ENCODE measurements at regions not wholly inside any gene's neighbourhood (a gene's known extent, or its start where the extent isn't known, plus 50 kb on each side); places are given as distances from the start of the nearest gene placed in this dataset.

DNA sequence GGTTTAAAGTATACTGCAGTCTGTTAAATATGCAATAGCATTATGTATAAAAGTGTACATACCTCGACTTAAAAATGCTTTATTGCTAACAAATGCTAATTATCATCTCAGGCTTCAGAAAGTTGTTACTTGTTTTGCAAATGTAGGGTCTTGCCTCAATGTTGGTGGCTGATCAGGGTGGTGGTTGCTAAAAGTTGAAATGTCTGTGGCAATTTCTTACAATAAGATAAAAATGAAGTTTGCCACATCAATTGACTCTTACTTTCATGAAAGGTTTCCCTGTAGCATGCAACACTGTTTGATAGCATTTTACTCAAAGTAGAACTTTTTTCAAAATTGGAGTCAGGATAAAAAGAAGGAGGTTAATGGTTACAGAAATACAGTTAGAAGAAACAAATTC is 407.7 kb upstream of the OR4E1 start:
- TF ChIP-seq, protein P1, sequence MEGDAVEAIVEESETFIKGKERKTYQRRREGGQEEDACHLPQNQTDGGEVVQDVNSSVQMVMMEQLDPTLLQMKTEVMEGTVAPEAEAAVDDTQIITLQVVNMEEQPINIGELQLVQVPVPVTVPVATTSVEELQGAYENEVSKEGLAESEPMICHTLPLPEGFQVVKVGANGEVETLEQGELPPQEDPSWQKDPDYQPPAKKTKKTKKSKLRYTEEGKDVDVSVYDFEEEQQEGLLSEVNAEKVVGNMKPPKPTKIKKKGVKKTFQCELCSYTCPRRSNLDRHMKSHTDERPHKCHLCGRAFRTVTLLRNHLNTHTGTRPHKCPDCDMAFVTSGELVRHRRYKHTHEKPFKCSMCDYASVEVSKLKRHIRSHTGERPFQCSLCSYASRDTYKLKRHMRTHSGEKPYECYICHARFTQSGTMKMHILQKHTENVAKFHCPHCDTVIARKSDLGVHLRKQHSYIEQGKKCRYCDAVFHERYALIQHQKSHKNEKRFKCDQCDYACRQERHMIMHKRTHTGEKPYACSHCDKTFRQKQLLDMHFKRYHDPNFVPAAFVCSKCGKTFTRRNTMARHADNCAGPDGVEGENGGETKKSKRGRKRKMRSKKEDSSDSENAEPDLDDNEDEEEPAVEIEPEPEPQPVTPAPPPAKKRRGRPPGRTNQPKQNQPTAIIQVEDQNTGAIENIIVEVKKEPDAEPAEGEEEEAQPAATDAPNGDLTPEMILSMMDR (IDR thresholded peaks at IDR 0.05), result no peak
- TF ChIP-seq POLR2A (IDR thresholded peaks at IDR 0.05) (no peak), POLR2AphosphoS5 (IDR thresholded peaks at IDR 0.05; ENCODE audit: insufficient read depth in 1 of 2, low read depth in 1 of 2) (no peak)
- intact Hi-C loops (cut with DNase I), result no loop called here

DNA sequence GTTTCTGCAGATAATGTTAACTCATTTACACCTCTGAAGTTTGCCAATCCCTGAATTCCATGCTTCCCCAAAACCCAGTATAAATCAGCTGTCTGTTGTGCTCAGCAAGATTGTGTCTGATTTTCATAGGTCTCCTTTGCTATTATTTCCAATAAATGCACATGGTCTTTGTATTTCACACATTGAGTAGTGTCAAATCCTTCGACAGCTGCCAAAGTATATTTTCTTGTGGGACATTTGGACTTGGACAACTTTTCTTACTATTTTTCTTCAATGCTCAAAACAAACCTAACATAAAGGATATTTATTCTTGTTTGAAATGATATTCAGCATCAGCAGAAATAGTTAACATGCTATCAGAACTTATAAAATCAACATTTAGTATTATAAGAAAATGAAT is 406.1 kb upstream of the OR4E1 start:
- no peaks in the 10 kb centered on the region for H3K4me1 ChIP-seq
- H3K27ac ChIP-seq, result no peak overlapping the region
- TF ChIP-seq POLR2A (IDR thresholded peaks at IDR 0.05) (no peak), POLR2AphosphoS5 (IDR thresholded peaks at IDR 0.05; ENCODE audit: insufficient read depth in 1 of 2, low read depth in 1 of 2) (no peak)
- TF ChIP-seq, protein P1 (IDR thresholded peaks at IDR 0.05), result no peak
- no peaks in the 10 kb centered on the region for H3K9me3 ChIP-seq
- intact Hi-C loops (cut with DNase I), result no loop called here
- no peak overlapping the region for H3K4me3 ChIP-seq
- no peak for DNase-seq (ENCODE audit: extremely low spot score in 2 of 2)
- H3K27me3 ChIP-seq, result no peaks in the 10 kb centered on the region
- no peaks in the 10 kb centered on the region for H3K36me3 ChIP-seq

More for the DNA sequence above, 407.7 kb upstream of the OR4E1 start:
- H3K27me3 ChIP-seq, result no peaks in the 10 kb centered on the region
- H3K27ac ChIP-seq, result no peak overlapping the region
- DNase-seq (ENCODE audit: extremely low spot score in 2 of 2), result no peak
- no peaks in the 10 kb centered on the region for H3K9me3 ChIP-seq
- no peak overlapping the region for H3K4me3 ChIP-seq
- H3K4me1 ChIP-seq, result no peaks in the 10 kb centered on the region
- no peaks in the 10 kb centered on the region for H3K36me3 ChIP-seq

DNA sequence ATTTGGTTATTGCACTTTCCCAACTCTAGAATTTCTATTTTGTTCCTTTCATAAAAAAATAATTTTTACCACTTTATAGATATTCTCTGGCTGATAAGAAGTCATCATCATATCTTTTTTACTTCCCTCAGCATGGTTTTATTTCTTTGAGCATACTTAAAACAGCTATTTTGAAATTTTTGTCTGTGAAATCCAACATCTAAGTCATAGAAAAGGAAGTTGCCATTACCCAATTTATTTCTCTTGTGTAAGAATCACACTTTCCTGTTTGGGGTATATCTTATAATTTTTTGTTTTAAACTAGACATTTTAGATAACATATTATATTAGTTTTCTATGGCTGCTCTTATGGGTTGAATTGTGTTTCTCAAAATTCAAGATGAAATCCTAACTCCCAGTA is 400.2 kb upstream of the OR4E1 start:
- no peaks in the 10 kb centered on the region for H3K9me3 ChIP-seq
- no peaks in the 10 kb centered on the region for H3K36me3 ChIP-seq
- DNase-seq (ENCODE audit: extremely low spot score in 2 of 2), result no peak
- H3K27ac ChIP-seq, result no peak overlapping the region
- H3K4me1 ChIP-seq, result peaks cover 8% of the 10 kb centered on the region
- intact Hi-C loops (cut with DNase I), result no loop called here
- no peak overlapping the region for H3K4me3 ChIP-seq
- H3K27me3 ChIP-seq, result no peaks in the 10 kb centered on the region
- TF ChIP-seq, protein P1 (IDR thresholded peaks at IDR 0.05), result no peak

DNA sequence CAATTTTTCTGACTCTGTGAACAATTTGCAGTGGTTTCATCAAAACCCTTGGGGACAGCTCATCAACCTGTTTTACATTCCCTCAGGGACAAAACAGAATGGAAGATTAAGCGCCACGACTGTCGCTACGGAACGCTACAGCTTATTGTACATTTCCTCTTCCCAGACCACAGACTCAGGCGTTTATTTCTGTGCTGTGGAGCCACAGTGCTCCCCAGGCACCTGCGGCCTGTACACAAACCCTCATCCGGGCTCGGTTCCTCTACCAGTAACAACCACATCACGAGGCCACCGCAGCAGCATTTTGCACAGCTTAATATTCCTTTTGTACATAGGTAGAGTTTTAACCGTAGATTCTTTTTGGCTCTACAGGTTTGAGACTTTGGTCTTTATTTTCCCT is 397.4 kb upstream of the OR4E1 start:
- Histone ChIP-seq H3K9me3 (no peaks in the 10 kb centered on the region), H3K27me3 (no peaks in the 10 kb centered on the region), H3K27ac (no peak overlapping the region), H3K36me3 (no peaks in the 10 kb centered on the region), H3K4me1 (peaks cover 8% of the 10 kb centered on the region), H3K4me3 (no peak overlapping the region)
- TF ChIP-seq POLR2AphosphoS5 (IDR thresholded peaks at IDR 0.05; ENCODE audit: insufficient read depth in 1 of 2, low read depth in 1 of 2), result no peak
- TF ChIP-seq POLR2A (IDR thresholded peaks at IDR 0.05), result no peak
- TF ChIP-seq, protein P1 (IDR thresholded peaks at IDR 0.05), result no peak
- intact Hi-C loops (cut with DNase I), result no loop called here
- DNase-seq (ENCODE audit: extremely low spot score in 2 of 2), result no peak

DNA sequence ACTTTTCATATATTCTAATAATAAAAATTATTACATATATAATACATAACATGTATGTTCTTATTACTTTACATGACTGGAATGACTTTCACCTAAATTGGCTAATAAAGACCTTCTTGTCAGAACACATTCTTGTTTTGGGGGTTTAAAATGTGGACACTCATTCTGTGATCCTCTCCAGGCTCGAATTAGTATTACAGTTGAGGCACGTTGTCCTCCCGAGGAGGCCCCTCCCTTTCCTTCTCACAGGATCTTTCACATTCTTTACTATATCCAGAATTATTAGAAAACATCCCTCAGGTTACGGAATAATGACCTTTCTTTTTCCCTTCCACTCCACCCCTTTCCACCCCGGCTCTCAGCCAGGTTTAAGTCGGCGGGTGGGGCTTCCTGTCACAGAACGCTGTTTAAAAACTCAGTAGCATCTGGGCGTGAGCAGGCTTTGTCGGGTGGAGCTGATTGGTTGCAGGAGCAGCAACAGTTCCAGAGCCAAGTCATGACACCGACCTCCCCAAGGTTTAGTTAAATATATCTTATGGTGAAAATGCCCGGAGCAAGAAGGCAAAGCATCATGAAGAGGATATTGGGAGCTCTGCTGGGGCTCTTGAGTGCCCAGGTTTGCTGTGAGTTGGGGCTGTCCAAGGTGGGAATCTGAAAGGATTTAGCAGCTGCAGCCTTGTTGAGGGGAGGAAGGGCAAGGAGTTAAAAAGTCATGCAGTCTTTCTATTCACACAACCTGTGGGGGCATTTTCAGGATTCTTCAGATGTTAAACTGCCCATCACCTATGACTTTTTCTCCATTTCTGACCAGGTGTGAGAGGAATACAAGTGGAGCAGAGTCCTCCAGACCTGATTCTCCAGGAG is 396.7 kb upstream of the OR4E1 start:
- TF ChIP-seq POLR2A (IDR thresholded peaks at IDR 0.05) (no peak), POLR2AphosphoS5 (IDR thresholded peaks at IDR 0.05; ENCODE audit: insufficient read depth in 1 of 2, low read depth in 1 of 2) (no peak)
- TF ChIP-seq, protein P1 (IDR thresholded peaks at IDR 0.05), result no peak
- DNase-seq (ENCODE audit: extremely low spot score in 2 of 2), result no peak
- H3K9me3 ChIP-seq, result no peaks in the 10 kb centered on the region
- no peak overlapping the region for H3K4me3 ChIP-seq
- H3K4me1 ChIP-seq, result peaks cover 8% of the 10 kb centered on the region
- H3K36me3 ChIP-seq, result no peaks in the 10 kb centered on the region
- no peaks in the 10 kb centered on the region for H3K27me3 ChIP-seq
- H3K27ac ChIP-seq, result no peak overlapping the region
- intact Hi-C loops (cut with DNase I), result no loop called here

All from vagina (tissue), 2 donors.